ENCODE measurements at regions not wholly inside any gene's neighbourhood (a gene's known extent, or its start where the extent isn't known, plus 50 kb on each side); places are given as distances from the start of the nearest gene placed in this dataset.

GRCh38 chr9:81519816-81520495, 169.4 kb downstream of the TLE1 start:
- TF ChIP-seq FOXP2 (optimal IDR thresholded peaks at IDR 0.05; ENCODE audit: control extremely low read depth, extremely low read length, insufficient read depth) (no peak), EZH2 (IDR thresholded peaks at IDR 0.05) (no peak)
- H3K4me3 ChIP-seq, result no peak overlapping the region
- H3K36me3 ChIP-seq (ENCODE audit: insufficient read depth, low read length), result no peaks in the 10 kb centered on the region
- H3K27ac ChIP-seq, result no peak overlapping the region
- no peak for DNase-seq (ENCODE audit: low read depth, low spot score)
- no peaks in the 10 kb centered on the region for H3K9me3 ChIP-seq (ENCODE audit: low read depth, low read length)
- no peak overlapping the region for H3K9ac ChIP-seq (ENCODE audit: insufficient read length)

- H3K4me3 ChIP-seq, result no peak overlapping the region
- no peaks in the 10 kb centered on the region for H3K9me3 ChIP-seq (ENCODE audit: low read depth, low read length)
- DNase-seq (ENCODE audit: low read depth, low spot score), result no peak
- TF ChIP-seq FOXP2 (optimal IDR thresholded peaks at IDR 0.05; ENCODE audit: control extremely low read depth, extremely low read length, insufficient read depth) (no peak), POLR2AphosphoS5 (IDR thresholded peaks at IDR 0.05; ENCODE audit: borderline replicate concordance, low read depth, low read length) (no peak), EZH2 (IDR thresholded peaks at IDR 0.05) (no peak)
- no peaks in the 10 kb centered on the region for H3K36me3 ChIP-seq (ENCODE audit: insufficient read depth, low read length)
- H3K9ac ChIP-seq (ENCODE audit: insufficient read length), result no peak overlapping the region
- no peak overlapping the region for H3K27ac ChIP-seq
Observed at GRCh38 chr9:81517954-81518353, 171.4 kb downstream of the TLE1 start.

- H3K9ac ChIP-seq (ENCODE audit: insufficient read length), result no peak overlapping the region
- no peak overlapping the region for H3K27ac ChIP-seq
- no peak overlapping the region for H3K4me3 ChIP-seq
- DNase-seq (ENCODE audit: low read depth, low spot score), result no peak
- H3K9me3 ChIP-seq (ENCODE audit: low read depth, low read length), result no peaks in the 10 kb centered on the region
- no peaks in the 10 kb centered on the region for H3K36me3 ChIP-seq (ENCODE audit: insufficient read depth, low read length)
- TF ChIP-seq EZH2 (IDR thresholded peaks at IDR 0.05) (no peak), FOXP2 (optimal IDR thresholded peaks at IDR 0.05; ENCODE audit: control extremely low read depth, extremely low read length, insufficient read depth) (no peak), POLR2AphosphoS5 (IDR thresholded peaks at IDR 0.05; ENCODE audit: borderline replicate concordance, low read depth, low read length) (no peak)
Observed at GRCh38 chr9:81513059-81513458, 176.3 kb downstream of the TLE1 start.

- no peaks in the 10 kb centered on the region for H3K36me3 ChIP-seq (ENCODE audit: insufficient read depth, low read length)
- TF ChIP-seq EZH2 (IDR thresholded peaks at IDR 0.05), result no peak
- TF ChIP-seq POLR2AphosphoS5 (IDR thresholded peaks at IDR 0.05; ENCODE audit: borderline replicate concordance, low read depth, low read length), result no peak
- no peak for TF ChIP-seq FOXP2 (optimal IDR thresholded peaks at IDR 0.05; ENCODE audit: control extremely low read depth, extremely low read length, insufficient read depth)
- no peaks in the 10 kb centered on the region for H3K9me3 ChIP-seq (ENCODE audit: low read depth, low read length)
- no peak for DNase-seq (ENCODE audit: low read depth, low spot score)
- no peak overlapping the region for H3K9ac ChIP-seq (ENCODE audit: insufficient read length)
- H3K27ac ChIP-seq, result no peak overlapping the region
- no peak overlapping the region for H3K4me3 ChIP-seq
Observed at GRCh38 chr9:81512641-81513040, 176.7 kb downstream of the TLE1 start.

GRCh38 chr9:81508476-81508875, 180.9 kb downstream of the TLE1 start:
- TF ChIP-seq EZH2 (IDR thresholded peaks at IDR 0.05) (no peak), POLR2AphosphoS5 (IDR thresholded peaks at IDR 0.05; ENCODE audit: borderline replicate concordance, low read depth, low read length) (no peak), FOXP2 (optimal IDR thresholded peaks at IDR 0.05; ENCODE audit: control extremely low read depth, extremely low read length, insufficient read depth) (no peak)

GRCh38 chr9:81506941-81507864, 182.1 kb downstream of the TLE1 start:
- H3K9ac ChIP-seq (ENCODE audit: insufficient read length), result no peak overlapping the region
- no peak overlapping the region for H3K4me3 ChIP-seq
- H3K27ac ChIP-seq, result no peak overlapping the region
- no peak for DNase-seq (ENCODE audit: low read depth, low spot score)
- no peaks in the 10 kb centered on the region for H3K9me3 ChIP-seq (ENCODE audit: low read depth, low read length)
- H3K36me3 ChIP-seq (ENCODE audit: insufficient read depth, low read length), result no peaks in the 10 kb centered on the region
- no peak for TF ChIP-seq EZH2 (IDR thresholded peaks at IDR 0.05)
- TF ChIP-seq FOXP2 (optimal IDR thresholded peaks at IDR 0.05; ENCODE audit: control extremely low read depth, extremely low read length, insufficient read depth), result no peak
- no peak for TF ChIP-seq POLR2AphosphoS5 (IDR thresholded peaks at IDR 0.05; ENCODE audit: borderline replicate concordance, low read depth, low read length)

More at GRCh38 chr9:81508476-81508875, 180.9 kb downstream of the TLE1 start:
- no peak for DNase-seq (ENCODE audit: low read depth, low spot score)
- Histone ChIP-seq H3K36me3 (ENCODE audit: insufficient read depth, low read length) (no peaks in the 10 kb centered on the region), H3K9ac (ENCODE audit: insufficient read length) (no peak overlapping the region), H3K27ac (no peak overlapping the region), H3K9me3 (ENCODE audit: low read depth, low read length) (no peaks in the 10 kb centered on the region), H3K4me3 (no peak overlapping the region)

GRCh38 chr9:81499594-81499993, 189.8 kb downstream of the TLE1 start:
- TF ChIP-seq FOXP2 (optimal IDR thresholded peaks at IDR 0.05; ENCODE audit: control extremely low read depth, extremely low read length, insufficient read depth) (no peak), EZH2 (IDR thresholded peaks at IDR 0.05) (no peak), POLR2AphosphoS5 (IDR thresholded peaks at IDR 0.05; ENCODE audit: borderline replicate concordance, low read depth, low read length) (no peak)
- Histone ChIP-seq H3K36me3 (ENCODE audit: insufficient read depth, low read length) (no peaks in the 10 kb centered on the region), H3K4me3 (no peak overlapping the region), H3K9ac (ENCODE audit: insufficient read length) (no peak overlapping the region), H3K27ac (no peak overlapping the region), H3K9me3 (ENCODE audit: low read depth, low read length) (no peaks in the 10 kb centered on the region)
- no peak for DNase-seq (ENCODE audit: low read depth, low spot score)

GRCh38 chr9:81499021-81499454, 190.3 kb downstream of the TLE1 start:
- Histone ChIP-seq H3K27ac (no peak overlapping the region), H3K9me3 (ENCODE audit: low read depth, low read length) (no peaks in the 10 kb centered on the region), H3K9ac (ENCODE audit: insufficient read length) (no peak overlapping the region), H3K36me3 (ENCODE audit: insufficient read depth, low read length) (no peaks in the 10 kb centered on the region), H3K4me3 (no peak overlapping the region)
- DNase-seq (ENCODE audit: low read depth, low spot score), result no peak
- TF ChIP-seq POLR2AphosphoS5 (IDR thresholded peaks at IDR 0.05; ENCODE audit: borderline replicate concordance, low read depth, low read length) (no peak), FOXP2 (optimal IDR thresholded peaks at IDR 0.05; ENCODE audit: control extremely low read depth, extremely low read length, insufficient read depth) (no peak), EZH2 (IDR thresholded peaks at IDR 0.05) (no peak)
